Activated CD8-positive, alpha-beta T cell treated with anti-CD3 and anti-CD28 coated beads for 36 hours (primary cell): ENCODE measurements at regions not wholly inside any gene's neighbourhood (a gene's known extent, or its start where the extent isn't known, plus 50 kb on each side); places are given as distances from the start of the nearest gene placed in this dataset.
"Not testable (repeated sequence)": the region's sequence is repeated elsewhere in the genome, so short reads cannot be mapped to it uniquely, and the experiment has no call there.

Experiments
- ATAC-seq: fragments of 200-7000 bp; cut with Tn5 transposase; one replicate; pipeline ENCODE4 v1.10.0; 2021; ENCODE audit warnings: mild to moderate bottlenecking, moderate library complexity
- CTCF ChIA-PET: fragments of 350-600 bp; sonication (Branson Sonifier 250); formaldehyde crosslinking; loops from one replicate; lab custom pipeline; 2021; ENCODE audit warnings: antibody characterized with exemption; lab: Charles Lee
- POLR2A ChIA-PET: fragments of 350-600 bp; sonication (Branson Sonifier 250); formaldehyde crosslinking; loops from one replicate; lab custom pipeline; 2021; ENCODE audit warnings: antibody characterized with exemption; lab: Charles Lee
- DNase-seq: peaks from one replicate; pipeline ENCODE4 v3.0.0-alpha.2; 2020
- H3K27ac Mint-ChIP-seq: one replicate; pipeline ENCODE4 v1.8.0; 2021; ENCODE audit warnings: mild to moderate bottlenecking, mixed read lengths
- H3K27me3 Mint-ChIP-seq: one replicate; pipeline ENCODE4 v1.8.0; 2021; ENCODE audit warnings: mixed read lengths
- H3K36me3 Mint-ChIP-seq: one replicate; pipeline ENCODE4 v1.8.0; 2021; ENCODE audit warnings: low read depth, mixed read lengths
- H3K4me1 Mint-ChIP-seq: one replicate; pipeline ENCODE4 v1.8.0; 2021; ENCODE audit warnings: low read depth, mixed read lengths
- H3K4me3 Mint-ChIP-seq: one replicate; pipeline ENCODE4 v1.8.0; 2021; ENCODE audit warnings: mild to moderate bottlenecking, moderate library complexity, mixed read lengths
- H3K9me3 Mint-ChIP-seq: one replicate; pipeline ENCODE4 v1.8.0; 2021; ENCODE audit warnings: mixed read lengths
- CTCF ChIP-seq: fragments of 200-600 bp; IDR thresholded peaks from one replicate; pipeline ENCODE4 v1.8.0; 2022; ENCODE audit warnings: antibody characterized with exemption, mild to moderate bottlenecking
- intact Hi-C: fragments of 100-400 bp; cut with micrococcal nuclease; formaldehyde crosslinking; loops from one replicate; pipeline ENCODE4 v1.10.0; 2022

- POLR2A ChIA-PET, result no interaction called here
- no peak overlapping the region for H3K27ac Mint-ChIP-seq
Measured at GRCh38 chr4:59537246-59537886, 1662.8 kb upstream of the ADGRL3 start.

GRCh38 chr4:59539401-59539800, 1660.7 kb upstream of the ADGRL3 start:
- Mint-ChIP-seq H3K4me1 (no peaks in the 10 kb centered on the region), H3K27me3 (no peaks in the 10 kb centered on the region), H3K9me3 (no peaks in the 10 kb centered on the region), H3K36me3 (no peaks in the 10 kb centered on the region), H3K27ac (no peak overlapping the region), H3K4me3 (no peak overlapping the region)
- POLR2A ChIA-PET, result no interaction called here
- intact Hi-C loops, result no loop called here
- no peak for DNase-seq
- TF ChIP-seq CTCF, result no peak
- ATAC-seq, result no peak
- CTCF ChIA-PET, result no interaction called here

More at GRCh38 chr4:59537246-59537886, 1662.8 kb upstream of the ADGRL3 start:
- no peak overlapping the region for H3K4me3 Mint-ChIP-seq
- no peak for TF ChIP-seq CTCF
- CTCF ChIA-PET, result no interaction called here
- H3K9me3 Mint-ChIP-seq, result no peaks in the 10 kb centered on the region
- H3K27me3 Mint-ChIP-seq, result no peaks in the 10 kb centered on the region
- ATAC-seq, result no peak
- H3K4me1 Mint-ChIP-seq, result no peaks in the 10 kb centered on the region
- intact Hi-C loops, result no loop called here
- DNase-seq, result no peak
- no peaks in the 10 kb centered on the region for H3K36me3 Mint-ChIP-seq

GRCh38 chr4:59540311-59540710, 1659.8 kb upstream of the ADGRL3 start:
- CTCF ChIA-PET, result no interaction called here
- Mint-ChIP-seq H3K4me1 (no peaks in the 10 kb centered on the region), H3K27me3 (no peaks in the 10 kb centered on the region), H3K27ac (no peak overlapping the region), H3K36me3 (no peaks in the 10 kb centered on the region), H3K4me3 (no peak overlapping the region), H3K9me3 (no peaks in the 10 kb centered on the region)
- no peak for DNase-seq
- intact Hi-C loops, result no loop called here
- POLR2A ChIA-PET, result no interaction called here
- ATAC-seq, result no peak
- no peak for TF ChIP-seq CTCF

GRCh38 chr4:59553063-59553720, 1646.9 kb upstream of the ADGRL3 start:
- Mint-ChIP-seq H3K4me1 (peaks cover 2% of the 10 kb centered on the region), H3K36me3 (no peaks in the 10 kb centered on the region), H3K4me3 (no peak overlapping the region), H3K27me3 (no peaks in the 10 kb centered on the region), H3K9me3 (no peaks in the 10 kb centered on the region), H3K27ac (no peak overlapping the region)
- CTCF ChIA-PET, result no interaction called here
- peak; percentile 13 for DNase-seq
- ATAC-seq, result peak; percentile 77
- intact Hi-C loops, result no loop called here
- TF ChIP-seq CTCF, result no peak
- POLR2A ChIA-PET, result no interaction called here

GRCh38 chr4:59553721-59554091, 1646.4 kb upstream of the ADGRL3 start:
- no peaks in the 10 kb centered on the region for H3K27me3 Mint-ChIP-seq
- POLR2A ChIA-PET, result interaction anchor here (0.6 kb wide), 1 partner anchor 736 kb away, joined by 3 read pairs; no protein-coding TSS in a partner anchor
- peaks cover 2% of the 10 kb centered on the region for H3K4me1 Mint-ChIP-seq
- no peaks in the 10 kb centered on the region for H3K9me3 Mint-ChIP-seq
- no peak overlapping the region for H3K27ac Mint-ChIP-seq
- CTCF ChIA-PET, result interaction anchor here (0.6 kb wide), 1 partner anchor 95 kb away, joined by 4 read pairs; no protein-coding TSS in a partner anchor
- no peaks in the 10 kb centered on the region for H3K36me3 Mint-ChIP-seq
- H3K4me3 Mint-ChIP-seq, result no peak overlapping the region
- peak; percentile 47 for ATAC-seq
- no peak for TF ChIP-seq CTCF
- no peak for DNase-seq
- intact Hi-C loops, result no loop called here

- ATAC-seq, H3K4me3 Mint-ChIP-seq, H3K4me1 Mint-ChIP-seq, CTCF ChIA-PET, intact Hi-C loops, POLR2A ChIA-PET, H3K36me3 Mint-ChIP-seq, H3K9me3 Mint-ChIP-seq, H3K27me3 Mint-ChIP-seq, DNase-seq, H3K27ac Mint-ChIP-seq: not testable (repeated sequence)
Measured at GRCh38 chr4:59556191-59556590, 1643.9 kb upstream of the ADGRL3 start.

- H3K36me3 Mint-ChIP-seq, DNase-seq, H3K4me3 Mint-ChIP-seq, H3K27ac Mint-ChIP-seq, POLR2A ChIA-PET, intact Hi-C loops, H3K4me1 Mint-ChIP-seq, H3K27me3 Mint-ChIP-seq, ATAC-seq, CTCF ChIA-PET, H3K9me3 Mint-ChIP-seq: not testable (repeated sequence)
Measured at GRCh38 chr4:59560141-59560648, 1639.9 kb upstream of the ADGRL3 start.
